Gastrocnemius medialis (tissue), 4 donors: ENCODE measurements at regions not wholly inside any gene's neighbourhood (a gene's known extent, or its start where the extent isn't known, plus 50 kb on each side); places are given as distances from the start of the nearest gene placed in this dataset.

ENCODE experiments used
- ATAC-seq, 2 donors: fragments of 150-250 bp; one replicate each; pipeline ENCODE4 v1.9.1; 2016
- DNase-seq, 2 donors: peaks; one replicate each; pipeline ENCODE4 v3.0.0-alpha.2; 2019
- H3K27ac ChIP-seq, 4 donors: fragments of 200-600 bp; sonication (generic); 1 replicate in 1 of 4; 2 replicates in 3 of 4; pipeline ENCODE4 v1.5.1; 2016 to 2018; ENCODE audit warnings: mild to moderate bottlenecking in 2 of 4, moderate library complexity in 1 of 4
- H3K27me3 ChIP-seq, 3 donors: fragments of 200-600 bp; sonication (generic) in 2 of 3; 1 replicate in 1 of 3; 2 replicates in 2 of 3; pipeline versions ENCODE4 v1.5.1 to v1.6.0; 2016 to 2019; ENCODE audit warnings: mild to moderate bottlenecking in 1 of 3, moderate library complexity in 1 of 3
- H3K36me3 ChIP-seq, 2 donors: fragments of 200-600 bp; sonication (generic) in 1 of 2; one replicate each; pipeline ENCODE4 v1.5.1; 2017 to 2018
- H3K4me1 ChIP-seq, 2 donors: fragments of 200-600 bp; sonication (generic) in 1 of 2; one replicate each; pipeline ENCODE4 v1.5.1; 2016 to 2017; ENCODE audit warnings: mild to moderate bottlenecking in 2 of 2
- H3K4me3 ChIP-seq, 4 donors: fragments of 200-600 bp; sonication (generic) in 3 of 4; 1 replicate in 1 of 4; 2 replicates in 3 of 4; pipeline ENCODE4 v1.5.1; 2016 to 2019; ENCODE audit warnings: mild to moderate bottlenecking in 2 of 4
- H3K9me3 ChIP-seq, 3 donors: fragments of 200-600 bp; sonication (generic) in 2 of 3; 1 replicate in 1 of 3; 2 replicates in 2 of 3; pipeline ENCODE4 v1.5.1; 2016 to 2019
- CTCF ChIP-seq, 5 experiments: fragments of 450-650 bp in 3 of 5; fragments of 200-600 bp in 2 of 5; sonication (generic) in 2 of 5; IDR thresholded peaks in 4 of 5; conservative IDR thresholded peaks in 1 of 5; 1 replicate in 4 of 5; 2 replicates in 1 of 5; pipeline ENCODE4 v1.5.1; 2016 to 2019; ENCODE audit warnings: antibody characterized with exemption in 5 of 5, mild to moderate bottlenecking in 3 of 5, moderate library complexity in 3 of 5
- POLR2A ChIP-seq, 2 donors: fragments of 450-650 bp; IDR thresholded peaks; one replicate each; pipeline ENCODE4 v1.6.1; 2017; ENCODE audit warnings: antibody characterized with exemption in 2 of 2, mild to moderate bottlenecking in 2 of 2, moderate library complexity in 2 of 2
- in situ Hi-C, 4 donors: fragments of 200-750 bp; cut with MboI; loops; one replicate each; pipeline versions ENCODE4 v1.15.0 to v1.8.0; 2017; ENCODE audit warnings: low sequenced_read_pairs in 4 of 4
- intact Hi-C: fragments of 100-400 bp; cut with DNase I; formaldehyde crosslinking; loops from one replicate; pipeline ENCODE4 v1.15.1; 2023; ENCODE audit warnings: low total_unique reads

DNA sequence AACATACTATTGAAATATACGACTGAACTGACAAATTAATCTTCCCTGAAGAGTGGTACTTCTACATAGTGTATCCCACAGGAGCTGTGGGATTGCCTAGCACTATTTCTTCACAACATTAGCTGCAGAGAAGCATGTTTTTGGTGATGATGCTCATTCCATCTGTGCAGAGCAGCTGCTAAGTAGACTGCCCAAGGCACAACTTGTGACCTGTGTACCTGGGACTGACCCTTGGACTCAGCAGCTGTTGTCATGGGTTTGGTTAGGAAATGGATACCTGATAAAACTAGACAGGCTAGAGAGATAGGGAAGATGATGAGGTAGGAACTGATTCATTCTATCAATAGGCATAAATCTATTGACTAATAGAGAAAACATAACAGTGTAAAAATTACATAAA, 1204.0 kb downstream of the DSC3 start:
- Histone ChIP-seq H3K36me3 (no peaks in the 10 kb centered on the region), H3K27ac (no peak overlapping the region), H3K9me3 (no peaks in the 10 kb centered on the region), H3K27me3 (no peaks in the 10 kb centered on the region), H3K4me1 (no peaks in the 10 kb centered on the region), H3K4me3 (no peak overlapping the region)
- intact Hi-C loops (no loop called here), in situ Hi-C loops (no loop called here)
- TF ChIP-seq POLR2A (IDR thresholded peaks at IDR 0.05): no peak
- no peak for TF ChIP-seq CTCF (IDR thresholded peaks at IDR 0.05 in 4 of 5, conservative IDR thresholded peaks at IDR 0.05 in 1 of 5)
- DNase-seq: no peak
- ATAC-seq: no peak

- H3K27ac ChIP-seq: no peak overlapping the region
- no peak for ATAC-seq
- no peaks in the 10 kb centered on the region for H3K36me3 ChIP-seq
- in situ Hi-C loops (no loop called here), intact Hi-C loops (no loop called here)
- no peaks in the 10 kb centered on the region for H3K4me1 ChIP-seq
- H3K9me3 ChIP-seq: no peaks in the 10 kb centered on the region
- H3K4me3 ChIP-seq: no peak overlapping the region
- TF ChIP-seq POLR2A (IDR thresholded peaks at IDR 0.05) (no peak), CTCF (IDR thresholded peaks at IDR 0.05 in 4 of 5, conservative IDR thresholded peaks at IDR 0.05 in 1 of 5) (no peak)
- no peak for DNase-seq
- H3K27me3 ChIP-seq: no peaks in the 10 kb centered on the region
Measured at GRCh38 chr18:29823671-29824070, 1218.9 kb downstream of the DSC3 start.

- H3K4me1 ChIP-seq: no peaks in the 10 kb centered on the region
- H3K9me3 ChIP-seq: no peaks in the 10 kb centered on the region
- TF ChIP-seq POLR2A (IDR thresholded peaks at IDR 0.05): no peak
- TF ChIP-seq CTCF (IDR thresholded peaks at IDR 0.05 in 4 of 5, conservative IDR thresholded peaks at IDR 0.05 in 1 of 5): no peak
- no peaks in the 10 kb centered on the region for H3K36me3 ChIP-seq
- no peak overlapping the region for H3K27ac ChIP-seq
- ATAC-seq (no peak), DNase-seq (no peak)
- in situ Hi-C loops (no loop called here), intact Hi-C loops (no loop called here)
- no peaks in the 10 kb centered on the region for H3K27me3 ChIP-seq
- H3K4me3 ChIP-seq: no peak overlapping the region
Measured at GRCh38 chr18:29821544-29821943, 1221.0 kb downstream of the DSC3 start.

GRCh38 chr18:29811519-29811918, 1231.0 kb downstream of the DSC3 start:
- intact Hi-C loops: no loop called here
- no peaks in the 10 kb centered on the region for H3K4me1 ChIP-seq
- ATAC-seq: no peak
- no peaks in the 10 kb centered on the region for H3K9me3 ChIP-seq
- no peak overlapping the region for H3K4me3 ChIP-seq
- no peaks in the 10 kb centered on the region for H3K27me3 ChIP-seq
- TF ChIP-seq POLR2A (IDR thresholded peaks at IDR 0.05): no peak
- no peak for TF ChIP-seq CTCF (IDR thresholded peaks at IDR 0.05 in 4 of 5, conservative IDR thresholded peaks at IDR 0.05 in 1 of 5)
- no peaks in the 10 kb centered on the region for H3K36me3 ChIP-seq
- in situ Hi-C loops: no loop called here
- no peak overlapping the region for H3K27ac ChIP-seq
- no peak for DNase-seq

- TF ChIP-seq POLR2A (IDR thresholded peaks at IDR 0.05): no peak
- TF ChIP-seq CTCF (IDR thresholded peaks at IDR 0.05 in 4 of 5, conservative IDR thresholded peaks at IDR 0.05 in 1 of 5): no peak
- Histone ChIP-seq H3K36me3 (no peaks in the 10 kb centered on the region), H3K4me1 (no peaks in the 10 kb centered on the region), H3K27me3 (no peaks in the 10 kb centered on the region), H3K27ac (no peak overlapping the region), H3K9me3 (no peaks in the 10 kb centered on the region), H3K4me3 (no peak overlapping the region)
- in situ Hi-C loops (no loop called here), intact Hi-C loops (no loop called here)
- DNase-seq (no peak), ATAC-seq (no peak)
Measured at GRCh38 chr18:29780816-29781215, 1261.7 kb downstream of the DSC3 start.
